ENCODE measurements at regions not wholly inside any gene's neighbourhood (a gene's known extent, or its start where the extent isn't known, plus 50 kb on each side); places are given as distances from the start of the nearest gene placed in this dataset.

DNA sequence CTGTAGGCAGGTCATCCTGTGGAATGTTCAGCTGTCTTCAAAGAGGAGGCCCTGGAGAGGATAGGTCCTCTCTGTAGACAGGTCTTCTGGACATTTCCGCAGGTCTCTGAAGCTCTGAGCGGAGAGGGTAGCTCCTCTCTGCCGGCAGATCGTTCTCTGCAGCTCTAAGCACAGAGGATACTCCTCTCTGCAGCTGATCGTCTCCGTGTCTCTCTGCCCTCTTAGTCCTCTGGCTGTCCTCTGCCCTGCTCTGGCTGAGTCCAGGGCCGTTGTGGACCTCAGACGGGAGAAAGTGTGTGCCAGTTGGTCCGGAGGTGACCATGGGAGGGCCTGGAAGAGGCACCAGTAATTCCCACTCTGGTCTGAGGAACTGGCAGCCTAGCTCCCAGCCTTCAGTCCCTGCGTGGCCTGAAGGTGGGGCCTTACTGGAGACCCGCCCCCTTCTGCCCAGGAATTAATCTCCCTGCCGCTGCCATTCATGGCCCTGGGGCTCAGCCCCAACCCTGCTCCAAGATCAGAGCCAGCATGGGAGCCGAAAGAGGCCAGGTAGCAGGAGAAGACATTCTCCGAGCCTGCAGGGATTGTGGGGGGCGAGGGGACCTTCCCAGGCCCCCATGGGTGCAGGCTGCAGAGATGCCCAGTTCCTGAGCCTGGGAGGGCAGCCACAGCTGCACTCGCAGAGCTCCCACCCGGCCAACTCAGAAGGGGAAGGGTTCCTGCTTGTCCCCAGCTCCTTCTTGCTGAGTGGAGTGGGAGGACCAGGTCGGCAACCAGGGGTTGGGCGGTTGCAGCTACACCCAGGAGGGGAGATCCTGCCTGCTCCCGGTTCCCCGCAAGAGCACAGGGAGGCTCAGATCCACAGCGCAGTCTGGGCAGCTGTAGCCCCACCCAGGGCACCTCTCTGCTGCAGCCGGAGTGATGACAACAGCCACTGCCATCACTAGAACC, 488.7 kb downstream of the RSL24D1 start:
- no peak overlapping the region for H3K27ac ChIP-seq
- H3K36me3 ChIP-seq (replicated peaks): no peaks in the 10 kb centered on the region
- no peak for DNase-seq
- in situ Hi-C loops (cut with HindIII; ENCODE audit: low pct_ligation_motif_present, low sequenced_read_pairs): no loop called here
- no peaks in the 10 kb centered on the region for H3K27me3 ChIP-seq (replicated peaks)
- TF ChIP-seq, protein P1, sequence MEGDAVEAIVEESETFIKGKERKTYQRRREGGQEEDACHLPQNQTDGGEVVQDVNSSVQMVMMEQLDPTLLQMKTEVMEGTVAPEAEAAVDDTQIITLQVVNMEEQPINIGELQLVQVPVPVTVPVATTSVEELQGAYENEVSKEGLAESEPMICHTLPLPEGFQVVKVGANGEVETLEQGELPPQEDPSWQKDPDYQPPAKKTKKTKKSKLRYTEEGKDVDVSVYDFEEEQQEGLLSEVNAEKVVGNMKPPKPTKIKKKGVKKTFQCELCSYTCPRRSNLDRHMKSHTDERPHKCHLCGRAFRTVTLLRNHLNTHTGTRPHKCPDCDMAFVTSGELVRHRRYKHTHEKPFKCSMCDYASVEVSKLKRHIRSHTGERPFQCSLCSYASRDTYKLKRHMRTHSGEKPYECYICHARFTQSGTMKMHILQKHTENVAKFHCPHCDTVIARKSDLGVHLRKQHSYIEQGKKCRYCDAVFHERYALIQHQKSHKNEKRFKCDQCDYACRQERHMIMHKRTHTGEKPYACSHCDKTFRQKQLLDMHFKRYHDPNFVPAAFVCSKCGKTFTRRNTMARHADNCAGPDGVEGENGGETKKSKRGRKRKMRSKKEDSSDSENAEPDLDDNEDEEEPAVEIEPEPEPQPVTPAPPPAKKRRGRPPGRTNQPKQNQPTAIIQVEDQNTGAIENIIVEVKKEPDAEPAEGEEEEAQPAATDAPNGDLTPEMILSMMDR (IDR thresholded peaks at IDR 0.05; ENCODE audit: low read depth, low read length, missing control alignments): no peak
- no peak overlapping the region for H3K4me3 ChIP-seq (ENCODE audit: low read depth, low read length)

DNA sequence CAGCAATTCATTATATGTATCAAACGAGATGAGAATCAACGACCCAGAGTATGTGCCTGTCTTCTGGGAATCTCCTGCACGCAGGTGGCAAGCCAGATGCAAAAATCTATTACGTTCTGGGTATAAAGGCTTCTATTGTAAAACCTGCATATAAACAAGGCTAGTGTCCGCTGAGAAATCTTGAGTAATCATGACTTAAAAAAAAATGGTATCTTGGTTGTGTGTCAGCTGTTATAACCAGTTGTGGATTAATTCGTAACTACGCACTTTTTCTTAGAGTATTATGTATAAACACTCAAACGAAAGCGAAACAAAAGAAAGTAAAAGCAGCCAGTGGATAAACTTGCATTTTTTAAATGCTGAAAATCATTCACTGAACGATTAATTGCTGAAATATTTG, 509.1 kb downstream of the RSL24D1 start:
- TF ChIP-seq, protein P1 (IDR thresholded peaks at IDR 0.05; ENCODE audit: low read depth, low read length, missing control alignments): no peak
- Histone ChIP-seq H3K27ac (no peak overlapping the region), H3K4me3 (ENCODE audit: low read depth, low read length) (no peak overlapping the region), H3K27me3 (replicated peaks) (no peaks in the 10 kb centered on the region), H3K36me3 (replicated peaks) (no peaks in the 10 kb centered on the region)
- in situ Hi-C loops (cut with HindIII; ENCODE audit: low pct_ligation_motif_present, low sequenced_read_pairs): no loop called here
- DNase-seq: no peak
